Right lobe of liver (tissue), 4 donors: ENCODE measurements at regions not wholly inside any gene's neighbourhood (a gene's known extent, or its start where the extent isn't known, plus 50 kb on each side); places are given as distances from the start of the nearest gene placed in this dataset.

Experiments used
- CTCF ChIP-seq, 4 donors: fragments of 200-600 bp in 3 of 4; fragments of 450-650 bp in 1 of 4; IDR thresholded peaks; one replicate each; pipeline versions ENCODE4 v1.5.1 to v1.8.0; 2016 to 2022; ENCODE audit warnings: antibody characterized with exemption in 4 of 4, mild to moderate bottlenecking in 2 of 4
- POLR2A ChIP-seq: fragments of 450-650 bp; IDR thresholded peaks from one replicate; pipeline ENCODE4 v1.6.1; 2017; ENCODE audit warnings: antibody characterized with exemption, mild to moderate bottlenecking
- donor health status: DM: no; HTN: no; CAD: no.
- donor health status: DM: no; HTN: no; CAD: no.
- donor health status: DM: no; HTN: yes; CAD: no.

- TF ChIP-seq POLR2A (no peak), CTCF (IDR thresholded peaks at IDR 0.05) (no peak)
Measured at GRCh38 chrX:43552156-43552555, 103.9 kb upstream of the MAOA start.
